Gastroesophageal sphincter (tissue), 3 donors: ENCODE measurements at regions not wholly inside any gene's neighbourhood (a gene's known extent, or its start where the extent isn't known, plus 50 kb on each side); places are given as distances from the start of the nearest gene placed in this dataset.

ENCODE experiments used
- CTCF ChIP-seq, 4 experiments: fragments of 200-600 bp in 2 of 4; fragments of 450-650 bp in 2 of 4; sonication (generic) in 1 of 4; IDR thresholded peaks; one replicate each; pipeline ENCODE4 v1.5.1; 2017 to 2019; ENCODE audit warnings: antibody characterized with exemption in 4 of 4, mild to moderate bottlenecking in 2 of 4, moderate library complexity in 2 of 4
- POLR2AphosphoS5 ChIP-seq: sonication (generic); formaldehyde crosslinking; IDR thresholded peaks from one replicate; pipeline ENCODE4 v1.6.1; 2017; ENCODE audit warnings: antibody characterized with exemption

- no peak for TF ChIP-seq CTCF (IDR thresholded peaks at IDR 0.05)
- no peak for TF ChIP-seq POLR2AphosphoS5
Observed at GRCh38 chr2:104385743-104386142, 468.2 kb upstream of the POU3F3 start.
